22Rv1 (cell line): ENCODE measurements at regions not wholly inside any gene's neighbourhood (a gene's known extent, or its start where the extent isn't known, plus 50 kb on each side); places are given as distances from the start of the nearest gene placed in this dataset.

Source experiments
- H3K27ac ChIP-seq: fragments of 450-650 bp; 2 replicates; pipeline ENCODE4 v1.5.1; 2017
- CTCF ChIP-seq: fragments of 450-650 bp; IDR thresholded peaks from 2 replicates; pipeline ENCODE4 v1.5.1; 2017; ENCODE audit warnings: mild to moderate bottlenecking
- ZFX ChIP-seq: fragments of 450-650 bp; IDR thresholded peaks from 2 replicates; pipeline ENCODE4 v1.6.1; 2017; ENCODE audit warnings: antibody characterized with exemption, borderline replicate concordance

- no peak for TF ChIP-seq CTCF
- no peak for TF ChIP-seq ZFX
- H3K27ac ChIP-seq = no peak overlapping the region
Observed at GRCh38 chr12:17695495-17695894, 394.5 kb downstream of the RERGL start.

GRCh38 chr12:17691369-17691768 is 398.6 kb downstream of the RERGL start:
- no peak for TF ChIP-seq CTCF
- TF ChIP-seq ZFX = no peak
- no peak overlapping the region for H3K27ac ChIP-seq

GRCh38 chr12:17680220-17680619 is 409.8 kb downstream of the RERGL start:
- no peak overlapping the region for H3K27ac ChIP-seq
- TF ChIP-seq ZFX (no peak), CTCF (no peak)

GRCh38 chr12:17666641-17667324 is 423.2 kb downstream of the RERGL start:
- TF ChIP-seq CTCF (no peak), ZFX (no peak)
- no peak overlapping the region for H3K27ac ChIP-seq

- no peak for TF ChIP-seq CTCF
- TF ChIP-seq ZFX = no peak
- no peak overlapping the region for H3K27ac ChIP-seq
Observed at GRCh38 chr12:17665839-17666238, 424.2 kb downstream of the RERGL start.

- TF ChIP-seq ZFX (no peak), CTCF (no peak)
- no peak overlapping the region for H3K27ac ChIP-seq
Observed at GRCh38 chr12:17661250-17661649, 428.7 kb downstream of the RERGL start.

- no peak for TF ChIP-seq CTCF
- no peak for TF ChIP-seq ZFX
Observed at GRCh38 chr12:17652436-17652835, 437.6 kb downstream of the RERGL start.

More at GRCh38 chr12:17652436-17652835, 437.6 kb downstream of the RERGL start:
- no peak overlapping the region for H3K27ac ChIP-seq
